NOMO-1 treated with DMSO at 0.1 percent for 48 hours (cell line): ENCODE measurements at regions not wholly inside any gene's neighbourhood (a gene's known extent, or its start where the extent isn't known, plus 50 kb on each side); places are given as distances from the start of the nearest gene placed in this dataset.

Experiments
- DNase-seq: peaks from one replicate; lab custom pipeline; 2025; ENCODE audit not compliant: unreplicated experiment; lab: John Stamatoyannopoulos, UW

GRCh38 chr14:26849514-26849913 is 251.7 kb upstream of the NOVA1 start:
- DNase-seq, result no peak

DNA sequence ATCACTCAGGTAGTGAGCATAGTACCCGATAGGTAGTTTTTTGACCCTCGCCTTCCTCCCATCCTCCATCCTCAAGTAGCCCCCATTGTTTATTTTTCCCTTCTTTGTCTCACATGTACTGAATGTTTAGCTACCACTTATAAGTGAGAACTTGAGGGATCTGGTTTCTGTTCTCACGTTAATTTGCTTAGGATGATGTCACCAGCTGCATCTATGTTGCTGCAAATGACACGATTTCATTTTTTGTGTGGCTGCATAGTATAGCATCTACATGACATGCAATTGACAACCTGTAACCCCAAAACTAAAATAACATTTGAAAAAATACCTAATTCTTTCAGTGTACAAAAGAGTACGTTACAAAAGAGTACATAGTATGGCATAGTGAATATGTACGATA is 254.0 kb upstream of the NOVA1 start:
- DNase-seq, result no peak

GRCh38 chr14:26855077-26855753 is 257.4 kb upstream of the NOVA1 start:
- no peak for DNase-seq

DNA sequence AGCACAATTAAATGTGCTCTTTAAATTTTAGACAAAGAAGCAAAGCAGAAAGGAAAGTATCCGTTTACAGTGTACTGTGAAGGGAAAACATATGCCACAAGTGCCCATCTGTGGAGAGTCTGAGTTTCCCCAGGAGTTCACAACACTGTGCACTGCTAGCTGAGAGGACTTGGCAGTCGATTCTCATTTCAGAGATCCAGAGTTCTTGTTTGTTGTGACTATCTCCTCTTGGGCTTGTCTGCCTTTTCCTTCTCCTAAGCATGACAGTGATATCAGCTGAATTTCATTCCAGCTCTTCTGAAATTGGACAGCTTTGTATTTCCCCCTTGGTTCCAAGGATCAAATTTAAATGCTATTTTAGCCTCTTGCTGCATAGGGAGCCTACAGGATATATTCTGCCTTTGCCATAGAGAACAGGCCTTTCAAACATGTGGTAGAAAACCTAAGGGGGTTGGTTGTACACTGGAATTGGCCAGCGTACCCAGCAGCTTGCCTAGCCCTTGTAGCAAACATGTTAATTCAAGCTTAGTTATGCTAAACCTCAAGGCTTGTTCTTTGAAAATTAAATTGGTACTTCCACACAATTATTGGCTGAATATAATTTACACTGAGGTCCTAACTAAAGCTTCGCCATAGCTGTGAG is 259.2 kb upstream of the NOVA1 start:
- DNase-seq, result no peak

DNA sequence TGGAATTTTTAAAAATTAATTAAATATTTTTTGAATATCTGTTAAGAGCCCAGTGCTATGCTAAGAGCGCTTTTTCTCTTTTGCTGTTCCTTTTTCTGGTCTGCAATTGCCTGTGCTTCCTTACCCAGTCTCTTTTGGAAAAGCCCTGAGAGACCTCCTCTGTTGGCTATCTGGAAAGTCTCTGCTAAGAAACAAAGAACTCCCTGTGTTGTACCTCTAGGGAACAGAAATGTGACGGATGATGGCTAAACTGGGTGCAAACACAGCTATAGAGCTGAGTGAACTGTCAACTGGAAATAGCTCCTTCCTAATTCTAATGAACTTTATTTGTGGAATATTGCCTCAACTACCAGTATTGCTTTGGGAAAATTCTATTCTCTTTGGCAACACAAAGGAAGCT is 261.6 kb upstream of the NOVA1 start:
- no peak for DNase-seq

- DNase-seq, result no peak
Measured at GRCh38 chr14:26860111-26860510, 262.3 kb upstream of the NOVA1 start.

GRCh38 chr14:26863736-26864135 is 265.9 kb upstream of the NOVA1 start:
- DNase-seq, result no peak

- DNase-seq, result no peak
Measured at GRCh38 chr14:26866721-26867120, 268.9 kb upstream of the NOVA1 start.

DNA sequence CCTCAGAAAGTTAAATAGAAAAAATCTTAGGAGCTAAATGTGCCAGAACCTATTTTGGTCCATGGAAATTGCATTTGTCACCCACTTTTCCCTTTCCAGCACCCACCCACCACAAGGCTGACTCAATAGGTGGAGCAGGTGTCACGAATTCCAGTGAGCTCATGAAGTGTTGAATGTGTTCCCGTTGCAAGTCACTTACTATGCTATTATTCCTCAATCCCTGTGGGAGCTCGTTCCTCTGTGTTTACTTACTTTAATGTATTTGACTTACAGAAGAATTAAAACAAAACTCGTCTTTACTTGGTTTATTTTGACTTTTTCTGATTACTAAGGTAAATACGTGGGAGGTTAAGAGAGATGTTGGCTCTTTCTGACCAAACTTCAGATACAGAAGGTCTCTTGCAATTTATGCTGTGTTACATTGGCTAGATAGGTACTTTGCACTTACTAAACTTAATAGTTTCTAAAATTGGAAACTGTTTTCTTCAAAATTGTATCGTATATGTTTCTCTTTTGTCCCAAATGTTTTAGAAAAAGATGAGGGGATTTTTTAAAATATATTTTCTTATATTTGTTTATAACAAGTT is 269.4 kb upstream of the NOVA1 start:
- no peak for DNase-seq

GRCh38 chr14:26870096-26870495 is 272.3 kb upstream of the NOVA1 start:
- no peak for DNase-seq

GRCh38 chr14:26870722-26871617 is 273.1 kb upstream of the NOVA1 start:
- no peak for DNase-seq

DNA sequence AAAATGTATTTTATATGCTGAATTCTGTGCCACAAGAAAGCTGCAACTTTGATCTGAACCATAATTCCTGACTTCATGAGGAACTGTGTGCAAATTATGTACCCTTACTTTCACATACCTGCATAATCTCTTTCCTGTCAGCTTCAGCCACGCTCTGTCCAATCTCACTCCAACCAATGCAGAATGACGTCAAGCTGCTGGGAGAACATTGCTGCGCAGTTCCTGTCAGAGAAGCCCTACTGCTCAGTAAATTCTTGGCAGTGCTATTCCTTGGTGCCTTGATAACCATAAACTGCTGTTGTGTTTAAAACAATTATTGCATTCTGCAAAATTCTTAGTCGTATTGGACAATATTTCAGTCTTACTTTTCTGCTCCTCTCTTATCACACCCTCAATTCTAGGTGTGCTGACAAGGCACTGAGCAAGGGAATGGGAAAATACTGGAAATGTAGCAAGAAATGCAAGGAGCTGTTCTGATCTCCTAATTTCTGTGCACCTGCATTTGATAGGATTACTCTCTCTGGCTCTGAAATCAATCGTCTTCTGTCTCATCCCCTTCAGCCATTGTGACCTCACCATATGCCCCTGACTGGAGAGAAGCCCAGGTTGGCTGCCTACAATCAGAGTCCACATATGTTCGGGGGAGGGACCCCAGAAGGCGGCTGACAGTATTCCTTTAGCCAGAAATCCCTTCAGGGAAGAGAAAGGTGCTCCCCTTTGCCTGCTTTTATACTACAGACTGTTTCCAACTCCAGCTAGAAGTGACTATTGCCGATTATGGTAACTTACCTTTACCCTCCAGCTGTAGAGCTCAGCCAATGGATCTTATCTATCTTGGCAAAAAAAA is 274.9 kb upstream of the NOVA1 start:
- DNase-seq, result no peak

- DNase-seq, result no peak
Measured at GRCh38 chr14:26873362-26873960, 275.6 kb upstream of the NOVA1 start.

DNA sequence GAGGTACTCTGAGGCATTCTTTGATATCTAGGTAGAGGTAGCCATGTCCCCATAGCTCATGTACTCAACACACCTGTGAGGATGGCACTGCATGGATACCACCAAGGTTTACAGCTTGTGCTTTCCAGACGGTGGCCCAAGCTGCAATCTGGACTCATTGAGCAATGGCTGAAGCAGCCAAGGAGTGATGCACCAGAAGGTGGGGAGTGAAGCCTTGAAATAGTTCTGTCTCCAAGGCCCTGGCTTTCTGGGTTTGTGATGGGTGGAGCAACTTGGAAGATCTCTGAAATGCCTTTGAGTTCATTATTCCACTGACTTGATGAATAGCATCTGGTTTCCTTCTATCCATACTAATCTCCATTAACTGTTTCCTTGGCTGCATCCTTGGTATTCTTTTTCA is 290.0 kb upstream of the NOVA1 start:
- DNase-seq, result no peak

DNA sequence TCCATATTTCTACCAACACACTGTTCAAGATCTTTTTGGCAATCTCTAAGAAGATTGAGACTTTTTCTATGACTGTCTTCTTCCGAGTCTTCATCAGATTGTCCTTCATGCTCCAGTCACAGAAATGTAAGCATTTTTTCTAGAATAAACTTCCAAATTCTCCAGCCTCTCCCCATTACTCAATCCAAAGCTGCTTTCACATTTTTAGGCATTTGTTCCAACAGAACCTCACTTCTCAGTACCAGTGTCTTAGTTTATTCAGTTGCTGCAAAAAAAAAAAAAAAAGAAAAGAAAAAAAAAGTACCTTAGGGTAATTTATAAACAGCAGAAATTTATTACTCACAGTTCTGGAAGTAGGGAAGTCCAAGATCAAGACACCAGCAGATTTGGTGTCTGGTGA is 290.8 kb upstream of the NOVA1 start:
- no peak for DNase-seq

DNA sequence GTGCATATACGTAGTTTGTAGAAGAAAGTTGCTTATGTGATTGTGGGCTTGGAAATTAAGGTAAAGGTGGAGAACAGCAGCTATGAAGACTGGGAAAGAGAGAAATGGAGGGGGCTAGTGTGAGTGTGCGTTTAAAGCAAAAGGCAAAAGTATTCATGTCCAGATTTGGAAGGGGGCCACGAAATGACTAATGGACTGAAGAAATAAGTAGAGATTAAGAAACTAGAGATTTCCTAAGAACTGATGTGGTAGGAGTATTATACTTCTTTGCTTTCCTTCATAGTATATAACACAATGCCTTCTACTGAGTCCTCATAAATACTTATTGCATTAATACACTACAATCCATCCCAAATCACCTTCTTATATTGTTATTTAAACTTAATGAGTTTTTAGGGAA is 298.6 kb upstream of the NOVA1 start:
- DNase-seq, result no peak

- no peak for DNase-seq
Measured at GRCh38 chr14:26897196-26897595, 299.4 kb upstream of the NOVA1 start.

- DNase-seq, result no peak
Measured at GRCh38 chr14:26905229-26905628, 307.4 kb upstream of the NOVA1 start.

GRCh38 chr14:26913786-26914185 is 316.0 kb upstream of the NOVA1 start:
- DNase-seq, result no peak

- no peak for DNase-seq
Measured at GRCh38 chr14:26917086-26917485, 319.3 kb upstream of the NOVA1 start.
